Keratinocyte (primary cell): ENCODE measurements at regions not wholly inside any gene's neighbourhood (a gene's known extent, or its start where the extent isn't known, plus 50 kb on each side); places are given as distances from the start of the nearest gene placed in this dataset.

Experiments
- CTCF ChIP-seq, 3 experiments: IDR thresholded peaks in 1 of 3; conservative IDR thresholded peaks in 1 of 3; optimal IDR thresholded peaks in 1 of 3; 2 replicates in 2 of 3; 3 replicates in 1 of 3; pipeline versions ENCODE3 to v1.5.1; 2011; ENCODE audit warnings: low read length in 3 of 3, mild to moderate bottlenecking in 3 of 3, moderate library complexity in 2 of 3, control low read depth in 1 of 3, inconsistent platforms in 1 of 3; ENCODE audit not compliant: insufficient read depth in 2 of 3; ENCODE audit errors: extremely low read depth in 1 of 3
- EZH2 ChIP-seq: IDR thresholded peaks from one replicate; pipeline ENCODE4 v1.6.1; 2012; ENCODE audit warnings: inconsistent platforms, mild to moderate bottlenecking, low read length, moderate library complexity

GRCh38 chr4:83662204-83662603 lies 126.3 kb downstream of the GPAT3 start:
- TF ChIP-seq CTCF (optimal IDR thresholded peaks at IDR 0.05 in 1 of 3, IDR thresholded peaks at IDR 0.05 in 1 of 3, conservative IDR thresholded peaks at IDR 0.05 in 1 of 3; ENCODE audit: extremely low read depth in 1 of 3, insufficient read depth in 2 of 3, low read length in 3 of 3), result no peak
- no peak for TF ChIP-seq EZH2
